ENCODE measurements at regions not wholly inside any gene's neighbourhood (a gene's known extent, or its start where the extent isn't known, plus 50 kb on each side); places are given as distances from the start of the nearest gene placed in this dataset.

DNA sequence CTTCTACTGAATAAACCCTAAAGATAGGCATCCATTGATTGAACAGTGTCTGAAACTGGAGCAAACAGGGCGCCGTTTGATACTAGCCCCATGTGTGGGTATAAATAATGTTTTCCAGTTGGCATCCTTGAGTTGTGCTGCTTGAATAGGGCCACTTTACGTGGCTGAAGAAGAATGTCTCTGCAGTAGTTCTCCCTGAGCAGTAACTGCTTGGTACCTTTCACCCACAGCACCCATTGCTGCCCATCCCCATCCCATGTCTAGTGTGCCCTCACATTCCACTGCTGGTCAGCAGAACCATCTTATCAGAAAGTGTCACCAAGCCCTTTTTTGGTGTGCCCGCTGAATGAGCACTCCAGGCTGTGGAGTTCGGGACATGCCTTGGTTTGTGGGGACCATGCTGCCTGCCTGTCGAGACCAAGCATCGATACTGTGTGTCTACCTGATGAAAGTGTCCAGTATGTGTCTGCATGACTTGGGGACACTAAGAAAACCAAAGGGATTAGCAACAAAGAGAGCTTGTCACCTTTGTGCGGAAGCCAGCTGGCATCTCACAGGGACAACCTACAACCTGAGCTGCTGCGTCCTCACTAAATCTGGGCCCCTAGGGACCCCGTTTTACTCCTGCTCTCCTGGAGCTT, 162.0 kb downstream of the TM9SF2 start:
- DNase-seq (ENCODE audit: low read depth in 2 of 2), result no peak

DNA sequence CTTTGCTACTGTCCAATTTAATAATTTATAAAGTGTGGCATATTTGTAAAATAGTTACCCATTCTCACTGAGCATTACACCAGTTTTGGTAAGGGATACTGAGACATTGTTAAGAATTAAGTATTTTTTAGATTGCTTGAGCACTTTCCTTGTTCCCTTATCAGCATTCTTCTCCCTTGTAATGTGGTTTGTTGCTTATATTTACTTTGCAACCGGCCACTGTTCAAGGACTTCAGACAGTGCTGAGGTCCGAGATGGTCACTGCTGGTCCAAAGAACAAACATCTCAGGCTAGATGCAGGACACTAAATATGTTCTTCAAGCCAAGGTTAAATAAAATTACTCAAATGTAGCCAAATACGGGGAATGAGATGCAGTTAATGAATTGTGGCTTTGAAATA, 161.4 kb downstream of the TM9SF2 start:
- no peak for DNase-seq (ENCODE audit: low read depth in 2 of 2)

DNA sequence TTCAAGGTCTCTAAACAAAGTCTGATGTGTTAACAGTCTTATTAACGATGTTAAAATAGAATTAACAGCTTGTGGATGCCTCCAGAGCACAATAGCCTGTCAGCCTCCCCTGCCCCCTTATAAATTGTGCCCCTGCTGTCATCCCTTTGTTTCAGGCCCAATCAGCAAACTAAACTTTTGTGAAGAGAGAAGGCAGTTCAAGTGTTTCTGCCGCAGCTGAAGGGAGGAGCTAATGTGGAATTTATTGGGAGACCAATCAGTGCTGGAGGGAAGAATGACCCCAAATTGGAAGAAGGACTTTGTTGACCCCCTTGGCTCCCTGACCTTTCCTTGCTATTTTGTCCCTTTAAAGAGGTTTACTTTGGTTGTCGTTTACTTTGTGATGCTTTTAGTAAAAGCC, 160.5 kb downstream of the TM9SF2 start:
- DNase-seq (ENCODE audit: low read depth in 2 of 2), result no peak

DNA sequence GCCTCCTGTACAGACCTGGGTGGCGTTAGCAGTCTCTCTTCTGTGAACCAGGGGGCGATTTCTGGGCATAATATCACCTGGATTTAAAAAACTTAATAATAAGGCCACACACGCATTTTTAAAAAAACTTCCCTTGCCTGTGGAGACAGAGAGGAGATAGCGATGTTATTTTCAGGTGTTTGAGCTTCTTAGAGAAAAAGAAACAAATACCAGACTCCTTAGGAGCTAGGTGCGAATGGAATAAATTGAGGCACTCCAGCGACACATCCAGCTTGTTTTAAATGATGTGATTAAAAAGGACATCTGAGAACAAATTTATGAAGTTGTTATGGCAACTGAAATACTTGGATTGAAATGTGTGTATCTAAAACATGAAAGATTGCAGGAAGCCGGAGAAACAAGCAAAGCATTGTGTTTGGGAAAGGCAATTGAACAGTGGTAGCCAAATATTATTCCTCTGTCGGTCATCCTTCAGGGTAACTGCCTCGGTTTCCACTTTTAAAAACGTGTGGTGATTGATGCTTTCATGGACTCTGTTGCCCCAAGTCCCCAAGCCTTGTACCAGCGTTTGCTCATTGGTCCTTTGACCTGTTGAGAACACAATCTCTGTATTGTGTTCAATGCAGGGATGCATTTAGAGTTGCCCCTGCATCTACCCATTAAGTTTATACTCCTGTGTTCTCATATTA, 158.7 kb downstream of the TM9SF2 start:
- no peak for DNase-seq (ENCODE audit: low read depth in 2 of 2)

DNA sequence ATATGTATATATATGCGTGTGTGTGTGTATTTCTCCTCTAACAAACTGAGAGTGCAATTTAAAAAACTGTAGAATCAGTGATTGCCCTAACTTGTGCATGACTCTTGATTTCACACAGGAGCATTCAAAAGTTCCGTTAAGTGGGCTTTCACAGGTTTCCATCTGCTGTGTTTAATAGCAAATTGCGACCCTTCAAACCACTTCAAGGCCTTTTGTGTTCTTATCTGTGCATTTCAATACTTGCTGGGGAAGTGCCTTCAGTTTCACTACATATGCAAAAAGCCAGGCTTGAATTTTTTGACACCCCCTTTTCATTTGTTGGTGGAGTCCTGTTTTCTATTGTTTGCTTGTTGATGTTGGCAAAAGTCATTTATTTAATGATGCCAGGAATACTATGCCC, 158.0 kb downstream of the TM9SF2 start:
- DNase-seq (ENCODE audit: low read depth in 2 of 2), result no peak

DNA sequence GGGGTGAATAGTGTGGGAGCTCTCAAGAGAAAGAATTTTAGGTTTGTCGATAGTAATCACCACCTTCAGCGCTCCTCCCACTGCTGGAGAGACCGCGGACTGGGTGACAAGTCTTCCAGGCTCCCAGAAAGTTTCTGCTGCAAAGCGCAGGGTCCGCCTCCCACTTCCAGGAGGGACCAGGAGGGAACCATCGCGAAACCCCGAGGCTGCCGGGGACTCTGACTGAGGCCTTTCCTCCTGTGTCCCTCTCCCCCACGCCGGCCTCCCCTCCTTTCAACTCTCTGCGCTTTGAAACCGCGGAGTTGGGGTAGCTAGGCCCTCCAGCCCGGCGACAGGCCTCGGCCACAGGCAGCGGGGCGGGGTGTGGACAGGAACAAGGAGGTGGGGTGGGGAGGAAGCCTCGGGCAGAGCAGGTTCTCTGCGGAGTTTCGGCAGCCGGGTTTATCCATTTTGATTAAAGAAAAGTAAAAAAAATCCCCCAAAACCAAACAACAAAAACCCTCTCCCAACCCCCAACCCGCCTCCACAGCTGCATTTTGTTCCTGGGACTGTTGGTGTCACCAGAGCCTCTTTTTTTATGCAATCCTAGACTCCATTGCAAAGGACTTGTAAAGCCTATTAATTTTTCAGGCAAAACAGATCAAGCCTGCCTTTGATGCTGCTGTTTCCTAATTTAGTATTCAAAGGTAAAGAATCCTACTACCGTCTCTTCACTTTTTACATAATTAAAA, 157.2 kb downstream of the TM9SF2 start:
- DNase-seq (ENCODE audit: low read depth in 2 of 2), result peak in 1 of 2 donors; percentile 9

DNA sequence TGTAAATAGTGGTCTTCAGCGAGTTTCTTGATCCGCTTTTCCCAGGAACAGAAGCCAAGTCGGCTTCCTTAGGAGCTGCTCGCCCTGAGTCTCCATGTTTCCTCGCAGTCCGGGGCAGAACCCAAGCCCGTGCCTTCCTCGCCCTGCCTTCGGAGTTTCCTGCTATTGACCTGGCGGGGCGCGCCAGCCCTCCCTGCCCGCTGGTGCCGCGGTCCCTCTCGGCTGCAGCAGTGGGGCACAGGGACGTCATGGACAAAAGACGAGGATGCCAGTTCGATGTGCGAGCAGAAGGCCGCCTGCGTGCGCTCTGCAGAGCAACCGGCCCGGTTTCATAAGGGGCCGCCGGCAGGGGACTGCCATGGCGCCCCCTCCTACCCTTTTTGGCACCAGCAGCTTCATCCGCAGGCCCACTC, 156.6 kb downstream of the TM9SF2 start:
- DNase-seq (ENCODE audit: low read depth in 2 of 2), result peak in 1 of 2 donors; percentile 3

DNA sequence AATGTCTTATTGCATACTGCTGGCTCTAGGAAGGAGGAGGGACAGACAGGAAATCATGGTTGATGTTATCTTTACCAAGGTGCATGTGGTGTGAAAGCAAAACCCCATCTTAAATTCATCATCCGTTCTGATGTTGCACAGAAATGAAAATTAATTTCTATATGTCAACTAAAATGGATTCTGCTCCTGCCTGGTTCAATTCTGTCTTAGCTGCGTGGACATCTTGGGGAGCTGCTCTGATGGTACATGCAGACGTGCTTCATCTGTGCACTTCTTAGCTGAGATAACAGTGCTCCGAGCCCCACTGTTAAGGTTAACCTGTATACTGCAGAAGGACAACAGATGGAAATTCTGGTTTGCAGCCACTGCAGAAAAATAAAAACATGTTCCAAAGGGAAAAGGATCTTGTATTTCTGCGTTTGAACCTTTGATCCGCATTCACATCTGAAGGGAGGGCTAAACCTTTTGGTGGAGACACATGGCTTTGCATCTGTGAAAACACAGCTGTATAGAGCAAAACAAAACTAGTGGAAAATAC, 155.6 kb downstream of the TM9SF2 start:
- DNase-seq (ENCODE audit: low read depth in 2 of 2), result no peak

DNA sequence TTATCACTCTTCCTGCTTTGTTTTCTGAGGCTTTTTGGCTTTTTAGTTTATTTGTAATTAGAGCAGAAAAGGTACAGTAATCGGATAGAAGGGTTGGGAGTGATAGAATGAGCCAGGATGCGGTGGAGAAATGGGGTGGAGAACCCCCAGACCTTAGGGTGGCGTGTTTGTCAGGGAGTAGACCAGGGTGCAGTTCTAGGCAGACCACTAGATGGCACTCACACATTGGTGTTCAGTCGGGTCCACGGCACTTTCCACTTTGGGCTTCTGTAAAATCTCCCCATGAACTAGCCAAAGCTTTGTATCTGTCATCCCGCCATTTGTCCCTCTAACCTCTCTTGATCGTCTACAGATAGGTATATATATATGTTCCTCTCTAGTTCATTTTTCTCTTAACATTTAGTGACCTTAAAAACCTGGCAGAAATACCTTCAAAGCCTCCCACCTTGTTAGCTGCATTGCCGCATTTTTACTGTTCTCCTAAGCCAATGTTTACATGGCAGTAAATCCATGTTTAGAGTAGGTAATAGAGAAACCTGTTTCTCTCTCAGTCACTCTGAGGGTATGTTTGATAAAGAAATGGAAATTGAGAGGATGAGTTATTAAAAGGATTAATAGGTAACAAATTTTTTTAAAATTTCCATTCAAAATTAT, 154.9 kb downstream of the TM9SF2 start:
- DNase-seq (ENCODE audit: low read depth in 2 of 2), result peak; percentile 65 to 66

DNA sequence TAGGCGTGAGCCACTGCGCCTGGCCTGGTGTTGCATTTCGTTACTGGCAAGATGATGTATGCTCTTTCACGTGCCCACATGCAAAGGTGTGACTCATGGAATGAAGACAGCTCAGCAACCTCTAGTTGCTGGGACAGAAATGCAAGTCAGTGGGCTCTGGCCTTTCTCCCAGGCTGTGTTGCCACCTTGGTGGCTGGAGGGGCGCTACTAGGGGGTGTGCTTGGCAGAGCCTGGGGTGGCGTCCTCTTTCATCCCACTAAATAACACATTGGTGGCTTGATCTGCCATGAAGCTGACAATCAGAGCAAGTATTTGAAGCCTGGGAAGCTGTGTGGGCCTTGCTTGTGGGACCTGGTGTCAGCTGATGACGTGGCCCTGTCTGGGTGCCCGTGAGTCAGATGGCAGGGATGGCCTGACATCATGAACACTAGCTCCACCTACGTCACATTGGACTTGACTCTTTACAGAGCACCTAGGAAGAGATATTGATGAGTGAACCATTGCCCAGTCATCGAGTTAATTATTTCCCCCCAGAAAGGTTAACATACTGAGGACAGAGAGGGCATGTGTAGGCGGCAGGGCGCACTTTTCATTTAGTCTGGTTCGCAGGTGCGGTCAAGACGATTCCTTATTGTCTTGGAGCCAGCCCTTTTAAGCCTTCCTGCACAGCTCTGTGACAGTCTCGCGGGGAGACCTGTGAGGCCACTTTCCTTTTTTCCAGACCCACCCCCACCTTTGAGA, 154.2 kb downstream of the TM9SF2 start:
- peak in 1 of 2 donors; percentile 3 for DNase-seq (ENCODE audit: low read depth in 2 of 2)

DNA sequence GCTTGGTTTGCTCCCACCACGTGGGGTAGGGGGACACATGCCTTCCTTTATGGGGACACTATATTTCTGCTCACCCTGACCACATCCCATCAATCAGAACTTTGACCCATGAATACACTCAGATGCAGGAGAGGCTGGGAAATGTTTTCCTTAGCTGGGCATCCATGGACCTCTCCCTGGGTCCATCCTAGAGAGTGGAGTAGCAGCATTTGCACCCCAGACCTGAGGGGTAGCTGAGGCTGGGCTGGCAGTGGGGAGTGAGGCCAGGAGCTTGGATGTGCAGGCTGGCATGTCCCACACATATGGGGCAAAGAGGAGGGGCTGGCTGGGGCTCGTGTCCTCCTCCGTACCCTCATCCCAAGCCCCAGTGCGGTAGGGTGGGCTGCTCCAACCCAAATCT, 152.8 kb downstream of the TM9SF2 start:
- DNase-seq (ENCODE audit: low read depth in 2 of 2), result no peak

DNA sequence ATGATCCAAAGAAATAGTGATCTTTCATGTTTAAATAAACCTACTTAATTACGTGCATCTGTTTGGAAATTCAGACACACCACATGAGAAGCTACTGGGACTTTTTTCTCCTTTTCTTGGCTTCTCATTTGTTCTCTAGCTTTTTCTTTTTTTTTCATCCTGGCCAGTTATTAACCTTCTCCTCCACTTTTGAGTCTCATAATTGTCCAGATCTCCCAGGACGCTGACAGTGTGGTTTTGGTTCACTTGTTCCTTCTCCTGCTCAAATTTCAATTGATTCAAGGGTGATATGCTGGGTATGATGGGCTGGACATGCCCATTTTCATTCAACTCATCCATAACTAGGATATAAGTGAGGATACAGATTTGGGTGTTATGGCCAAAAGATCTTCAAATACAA, 152.3 kb downstream of the TM9SF2 start:
- no peak for DNase-seq (ENCODE audit: low read depth in 2 of 2)

DNA sequence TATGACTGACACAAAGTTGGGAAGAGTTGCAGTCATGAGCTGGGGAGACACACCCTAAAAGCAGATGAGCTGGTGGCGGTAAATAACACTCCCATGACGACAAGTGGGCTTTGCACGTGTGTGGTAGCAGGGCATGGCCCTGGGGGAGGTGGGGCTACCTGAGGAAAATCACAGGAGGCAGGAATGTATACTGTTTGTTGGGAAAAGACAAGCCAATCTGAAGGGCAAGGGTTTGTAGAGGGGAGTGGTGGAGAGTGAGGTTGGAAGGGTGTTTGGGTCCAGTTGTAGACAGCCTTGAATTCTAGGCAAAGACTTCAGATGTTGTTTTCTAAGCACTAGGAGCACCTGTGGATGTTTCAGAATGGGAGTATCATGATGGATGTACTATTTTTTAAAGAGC, 151.6 kb downstream of the TM9SF2 start:
- DNase-seq (ENCODE audit: low read depth in 2 of 2), result no peak

DNA sequence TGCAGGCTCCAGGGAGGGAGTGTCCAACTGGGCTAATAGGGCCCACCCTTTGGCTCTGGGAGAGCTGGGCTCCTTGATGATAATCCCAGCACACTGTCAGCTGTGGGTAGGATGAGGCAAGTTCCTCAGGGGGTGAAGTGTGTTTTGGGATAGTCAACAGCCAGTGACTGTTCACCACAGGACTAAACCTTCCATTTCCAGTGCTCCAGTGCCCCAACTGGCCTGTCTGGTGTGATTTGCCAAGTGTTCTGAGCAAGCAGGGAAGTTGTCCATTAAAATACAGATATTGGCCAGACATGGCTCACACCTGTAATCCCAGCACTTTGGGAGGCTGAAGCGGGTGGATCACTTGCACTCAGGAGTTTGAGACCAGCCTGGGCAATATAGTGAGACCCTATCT, 150.9 kb downstream of the TM9SF2 start:
- DNase-seq (ENCODE audit: low read depth in 2 of 2), result no peak

DNA sequence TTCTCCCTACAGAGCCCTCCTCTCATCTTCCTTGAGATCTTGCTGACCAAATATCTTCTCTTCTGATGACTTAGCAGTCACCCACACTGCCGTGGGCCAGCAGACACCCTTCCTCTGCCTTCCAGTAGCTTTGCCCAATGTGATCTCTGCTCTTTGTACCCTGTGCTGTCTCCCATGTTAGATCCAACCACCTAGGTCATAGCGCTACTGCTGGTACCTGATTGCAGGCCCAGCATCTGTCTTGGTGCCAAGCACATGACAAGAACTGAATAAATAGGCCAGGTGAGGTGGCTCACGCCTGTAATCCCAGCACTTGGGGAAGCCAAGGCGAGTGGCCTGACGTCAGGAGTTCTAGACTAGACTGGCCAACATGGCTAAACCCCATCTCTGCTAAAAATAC, 149.7 kb downstream of the TM9SF2 start:
- no peak for DNase-seq (ENCODE audit: low read depth in 2 of 2)

DNA sequence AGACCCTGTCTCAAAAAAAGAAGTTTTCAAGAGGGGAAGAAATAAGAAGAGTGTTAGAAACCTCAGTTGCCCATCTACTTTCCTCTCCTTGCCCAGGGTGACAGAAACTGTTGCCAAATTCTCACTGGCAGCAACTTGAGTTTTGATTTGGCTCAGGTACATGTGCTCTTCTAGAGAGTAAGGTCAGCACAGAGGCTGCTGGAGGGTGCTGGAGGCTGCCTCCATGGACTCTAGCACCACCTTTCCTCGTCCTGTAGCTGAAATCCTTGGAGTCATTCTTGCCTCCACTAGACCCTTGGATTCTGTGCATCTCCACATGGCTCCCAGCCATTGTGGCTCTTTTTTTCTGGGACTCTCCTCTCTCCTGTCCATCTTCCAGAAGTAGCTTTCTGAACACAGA, 149.1 kb downstream of the TM9SF2 start:
- DNase-seq (ENCODE audit: low read depth in 2 of 2), result no peak

DNA sequence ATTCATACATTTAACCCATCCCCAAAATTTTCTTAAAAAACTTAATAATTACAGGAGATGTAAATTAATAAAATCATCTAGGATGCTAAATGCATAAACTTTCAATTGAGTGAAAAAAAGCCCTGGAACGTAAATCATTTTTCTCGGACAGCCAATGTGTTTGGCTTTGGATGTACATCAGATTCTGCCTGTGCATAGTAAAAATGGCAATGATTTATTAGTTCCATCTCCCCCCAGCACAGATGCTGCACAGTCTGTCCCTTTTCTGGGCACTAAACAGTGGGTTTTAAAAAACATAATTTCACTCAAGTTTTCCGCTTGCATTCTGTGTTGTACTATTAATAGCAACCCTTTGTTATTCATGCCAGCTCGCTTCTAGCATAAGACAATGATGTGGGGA, 147.7 kb downstream of the TM9SF2 start:
- no peak for DNase-seq (ENCODE audit: low read depth in 2 of 2)

DNA sequence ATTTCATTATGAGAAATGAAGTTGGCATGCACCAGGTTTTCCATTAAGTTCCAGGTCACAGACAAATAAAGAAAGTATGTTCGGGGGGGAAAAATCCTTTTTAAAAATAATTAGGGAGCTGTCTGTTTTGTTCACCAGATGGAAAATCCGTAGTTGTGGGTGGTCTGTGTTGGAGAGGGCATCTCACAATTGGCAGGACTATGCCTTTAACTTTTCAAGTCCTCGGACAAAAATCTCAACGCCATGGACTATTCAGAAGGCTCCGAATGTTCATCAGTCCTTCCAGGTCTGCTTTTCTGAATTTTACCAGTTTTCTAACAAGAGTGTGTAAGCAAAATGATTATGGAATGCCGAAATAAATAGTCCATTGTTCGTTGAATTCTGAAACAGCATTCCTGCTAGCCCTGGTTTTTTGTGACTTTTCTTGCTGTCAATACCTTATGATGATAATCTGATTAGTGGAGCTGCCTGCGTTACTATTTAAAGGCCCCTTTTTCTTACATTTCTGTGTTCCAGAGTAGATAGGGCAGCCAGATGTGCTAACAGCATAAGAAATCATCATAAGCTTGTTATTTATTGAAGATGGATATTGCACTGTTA, 146.9 kb downstream of the TM9SF2 start:
- DNase-seq (ENCODE audit: low read depth in 2 of 2), result no peak

DNA sequence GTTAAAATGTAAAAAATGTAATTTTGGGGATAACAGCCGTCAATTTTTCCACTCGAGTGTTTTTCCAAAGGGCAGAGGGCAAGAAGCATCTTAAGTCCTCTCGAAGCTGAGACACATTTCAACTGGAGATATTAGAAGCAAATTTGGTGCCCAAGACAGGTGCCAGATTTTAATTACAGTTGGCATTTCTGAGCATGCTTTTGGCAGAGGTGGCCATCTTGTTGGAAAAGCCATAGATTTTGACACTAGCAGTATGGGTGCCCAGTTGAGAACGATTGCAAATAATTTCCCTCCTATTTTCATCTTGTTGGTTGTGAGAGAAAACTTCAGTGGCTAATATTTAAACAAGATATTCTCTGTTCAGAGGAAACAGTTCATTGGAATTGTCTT, 146.3 kb downstream of the TM9SF2 start:
- DNase-seq (ENCODE audit: low read depth in 2 of 2), result no peak

DNA sequence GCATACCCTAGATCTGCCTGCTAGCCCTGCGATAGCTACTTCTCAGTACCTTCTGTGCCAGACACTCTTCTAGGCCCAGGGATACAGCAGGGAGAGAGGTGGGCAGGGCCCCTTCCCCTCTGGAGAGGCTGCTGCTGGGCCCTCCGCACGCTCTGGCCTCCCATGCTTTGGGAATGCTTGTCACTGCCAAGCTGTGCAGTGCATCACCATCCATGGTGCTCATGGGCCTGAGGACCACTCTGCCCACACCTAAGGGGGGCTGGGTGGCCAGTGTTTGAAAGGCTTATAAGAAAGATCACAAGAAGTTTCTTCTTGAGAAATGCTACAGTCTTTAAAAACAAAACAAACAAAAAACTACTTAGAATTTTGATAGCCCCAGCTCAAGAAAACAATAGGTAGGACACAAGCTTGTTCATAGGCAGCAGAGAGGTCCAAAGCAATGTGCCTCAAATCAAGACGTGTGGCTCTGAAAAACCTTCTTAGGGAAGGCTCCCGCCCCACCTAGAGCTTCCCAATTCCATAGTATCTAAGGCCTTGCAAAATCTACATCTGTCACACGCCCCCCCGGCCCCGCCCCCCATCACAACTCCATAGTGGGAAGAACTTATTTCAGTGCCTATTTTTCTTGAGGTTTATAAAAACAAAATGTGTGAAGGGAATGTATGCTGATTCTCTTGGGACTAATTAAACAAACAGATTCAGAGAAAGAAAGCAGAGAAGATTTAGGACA, 145.8 kb downstream of the TM9SF2 start:
- DNase-seq (ENCODE audit: low read depth in 2 of 2), result no peak

DNA sequence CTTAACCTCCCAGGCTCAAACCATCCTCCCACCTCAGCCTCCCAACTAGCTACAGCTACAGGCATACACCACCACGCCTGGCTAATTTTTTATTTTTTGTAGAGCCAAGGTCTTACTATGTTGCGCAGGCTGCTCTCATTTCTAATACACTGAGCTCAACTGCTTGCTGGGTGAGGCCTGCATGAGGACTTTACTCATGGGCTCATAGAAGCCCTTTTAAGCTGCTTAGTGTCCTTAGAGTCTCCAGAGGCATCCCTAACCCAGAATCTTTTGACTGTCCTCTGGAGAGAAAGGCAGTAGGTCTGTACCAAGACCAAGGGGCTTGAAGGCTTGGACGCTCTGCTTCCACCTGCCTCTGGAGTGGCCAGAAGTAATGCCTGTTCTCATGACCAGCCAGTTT, 141.6 kb downstream of the TM9SF2 start:
- no peak for DNase-seq (ENCODE audit: low read depth in 2 of 2)
